Spleen (tissue), 11 donors: ENCODE measurements at regions not wholly inside any gene's neighbourhood (a gene's known extent, or its start where the extent isn't known, plus 50 kb on each side); places are given as distances from the start of the nearest gene placed in this dataset.

Experiments
- DNase-seq: peaks from one replicate; pipeline ENCODE4 v3.0.0-alpha.2; 2020
- H3K27ac ChIP-seq, 8 donors: fragments of 200-600 bp; sonication (generic) in 7 of 8; 1 replicate in 4 of 8; 2 replicates in 4 of 8; pipeline versions ENCODE4 v1.5.0 to v1.8.0; 2016 to 2021; ENCODE audit warnings: inconsistent platforms in 4 of 8, mild to moderate bottlenecking in 4 of 8, moderate library complexity in 1 of 8
- H3K27me3 ChIP-seq, 7 donors: fragments of 200-600 bp; sonication (generic) in 6 of 7; replicated peaks in 1 of 7; 1 replicate in 4 of 7; 2 replicates in 3 of 7; pipeline versions ENCODE4 v1.5.0 to v1.8.0; 2016 to 2021; ENCODE audit warnings: inconsistent platforms in 3 of 7, mild to moderate bottlenecking in 1 of 7
- H3K36me3 ChIP-seq, 6 donors: fragments of 200-600 bp; sonication (generic) in 5 of 6; 1 replicate in 4 of 6; 2 replicates in 2 of 6; pipeline versions ENCODE4 v1.5.0 to v1.8.0; 2016 to 2021; ENCODE audit warnings: inconsistent platforms in 2 of 6
- H3K4me1 ChIP-seq, 6 donors: fragments of 200-600 bp; sonication (generic) in 5 of 6; 1 replicate in 3 of 6; 2 replicates in 3 of 6; pipeline versions ENCODE4 v1.5.0 to v1.8.0; 2016 to 2021; ENCODE audit warnings: inconsistent platforms in 3 of 6
- H3K4me3 ChIP-seq, 8 donors: fragments of 200-600 bp; sonication (generic) in 7 of 8; 1 replicate in 4 of 8; 2 replicates in 4 of 8; pipeline versions ENCODE4 v1.5.0 to v1.8.0; 2016 to 2021; ENCODE audit warnings: inconsistent platforms in 4 of 8, mild to moderate bottlenecking in 4 of 8, moderate library complexity in 2 of 8
- H3K9me3 ChIP-seq, 8 donors: fragments of 200-600 bp; sonication (generic) in 7 of 8; 1 replicate in 4 of 8; 2 replicates in 4 of 8; pipeline versions ENCODE4 v1.5.0 to v1.8.0; 2016 to 2021; ENCODE audit warnings: inconsistent platforms in 4 of 8
- CTCF ChIP-seq, 11 experiments: fragments of 200-600 bp in 7 of 11; fragments of 450-650 bp in 4 of 11; sonication (generic) in 4 of 11; IDR thresholded peaks in 8 of 11; conservative IDR thresholded peaks in 3 of 11; 1 replicate in 7 of 11; 2 replicates in 4 of 11; pipeline versions ENCODE4 v1.4.0 to v1.8.0; 2016 to 2021; ENCODE audit warnings: antibody characterized with exemption in 11 of 11, inconsistent platforms in 4 of 11, mild to moderate bottlenecking in 1 of 11
- POLR2A ChIP-seq, 3 donors: fragments of 450-650 bp; IDR thresholded peaks; one replicate each; pipeline ENCODE4 v1.5.1; 2017; ENCODE audit warnings: antibody characterized with exemption in 3 of 3, mild to moderate bottlenecking in 1 of 3
- POLR2AphosphoS5 ChIP-seq, 3 donors: sonication (generic); formaldehyde crosslinking; IDR thresholded peaks; one replicate each; pipeline ENCODE4 v1.5.1; 2017; ENCODE audit warnings: antibody characterized with exemption in 3 of 3
- WGBS, 5 donors: extraction: QIAGEN DNeasy Blood & Tissue Kit in 3 of 5; methylation state at CpG; one replicate each; pipeline versions ENCODE4 v1.1.5 to v1.1.7; 2013 to 2018; 5-methylcytosine and 5-hydroxymethylcytosine counted together
- intact Hi-C: fragments of 100-400 bp; cut with DNase I; formaldehyde crosslinking; loops from one replicate; pipeline ENCODE4 v1.15.0; 2023; ENCODE audit warnings: low total_unique reads
- donor health status: healthy with polysubstance abuse.
- donor health status: DM: no; HTN: no; CAD: no; lungs with moderate emphysema.
- donor health status: DM: no; HTN: no; CAD: no.
- donor health status: Bipolar disorder and iron deficiency.
- donor health status: healthy.
- donor health status: DM: no; HTN: no; CAD: no.
- donor health status: DM: yes; HTN: yes; CAD: no.

GRCh38 chr16:47973552-47973951, 182.2 kb downstream of the ABCC12 start:
- no peaks in the 10 kb centered on the region for H3K36me3 ChIP-seq
- WGBS, 5 donors: 85 to 90% (median 88%) methylated on average over 7 of the region's 7 CpGs
- no peaks in the 10 kb centered on the region for H3K9me3 ChIP-seq
- H3K4me3 ChIP-seq: no peak overlapping the region
- no peak for TF ChIP-seq POLR2A (IDR thresholded peaks at IDR 0.05)
- TF ChIP-seq CTCF (IDR thresholded peaks at IDR 0.05 in 8 of 11, conservative IDR thresholded peaks at IDR 0.05 in 3 of 11): no peak
- no peak for TF ChIP-seq POLR2AphosphoS5 (IDR thresholded peaks at IDR 0.05)
- no peak overlapping the region for H3K27ac ChIP-seq
- DNase-seq: no peak
- intact Hi-C loops: no loop called here
- no peaks in the 10 kb centered on the region for H3K4me1 ChIP-seq
- peaks cover 0 to 4% (median 0%) of the 10 kb centered on the region in 7 donors for H3K27me3 ChIP-seq

- Histone ChIP-seq H3K9me3 (no peaks in the 10 kb centered on the region), H3K27ac (no peak overlapping the region), H3K36me3 (no peaks in the 10 kb centered on the region), H3K27me3 (peaks cover 0 to 4% (median 0%) of the 10 kb centered on the region in 7 donors), H3K4me1 (no peaks in the 10 kb centered on the region), H3K4me3 (no peak overlapping the region)
- DNase-seq: no peak
- intact Hi-C loops: no loop called here
- TF ChIP-seq CTCF (IDR thresholded peaks at IDR 0.05 in 8 of 11, conservative IDR thresholded peaks at IDR 0.05 in 3 of 11) (no peak), POLR2A (IDR thresholded peaks at IDR 0.05) (no peak), POLR2AphosphoS5 (IDR thresholded peaks at IDR 0.05) (no peak)
- WGBS, 5 donors: 66 to 78% (median 74%) methylated on average over 6 of the region's 6 CpGs
Measured at GRCh38 chr16:47972246-47972985, 183.4 kb downstream of the ABCC12 start.

- TF ChIP-seq POLR2AphosphoS5 (IDR thresholded peaks at IDR 0.05) (no peak), CTCF (IDR thresholded peaks at IDR 0.05 in 8 of 11, conservative IDR thresholded peaks at IDR 0.05 in 3 of 11) (no peak), POLR2A (IDR thresholded peaks at IDR 0.05) (no peak)
- no peaks in the 10 kb centered on the region for H3K9me3 ChIP-seq
- H3K4me3 ChIP-seq: no peak overlapping the region
- H3K27me3 ChIP-seq: peaks cover 0 to 4% (median 0%) of the 10 kb centered on the region in 7 donors
- intact Hi-C loops: no loop called here
- no peak for DNase-seq
- no peaks in the 10 kb centered on the region for H3K4me1 ChIP-seq
- WGBS, 5 donors: 56 to 72% (median 63%) methylated on average over 2 of the region's 2 CpGs
- no peak overlapping the region for H3K27ac ChIP-seq
- no peaks in the 10 kb centered on the region for H3K36me3 ChIP-seq
Measured at GRCh38 chr16:47971225-47971624, 184.6 kb downstream of the ABCC12 start.

GRCh38 chr16:47970291-47970931, 185.4 kb downstream of the ABCC12 start:
- peaks cover 0 to 4% (median 0%) of the 10 kb centered on the region in 7 donors for H3K27me3 ChIP-seq
- no peaks in the 10 kb centered on the region for H3K4me1 ChIP-seq
- intact Hi-C loops: no loop called here
- no peak overlapping the region for H3K4me3 ChIP-seq
- H3K27ac ChIP-seq: no peak overlapping the region
- DNase-seq: no peak
- TF ChIP-seq CTCF (IDR thresholded peaks at IDR 0.05 in 8 of 11, conservative IDR thresholded peaks at IDR 0.05 in 3 of 11) (no peak), POLR2AphosphoS5 (IDR thresholded peaks at IDR 0.05) (no peak), POLR2A (IDR thresholded peaks at IDR 0.05) (no peak)
- H3K36me3 ChIP-seq: no peaks in the 10 kb centered on the region
- H3K9me3 ChIP-seq: no peaks in the 10 kb centered on the region
- WGBS, 5 donors: 2 to 14% (median 10%) methylated on average over 2 of the region's 2 CpGs
